CD8-positive, alpha-beta memory T cell (primary cell): ENCODE measurements at regions not wholly inside any gene's neighbourhood (a gene's known extent, or its start where the extent isn't known, plus 50 kb on each side); places are given as distances from the start of the nearest gene placed in this dataset.

ENCODE experiments used
- CTCF ChIA-PET: fragments of 350-600 bp; sonication (Branson Sonifier 250); formaldehyde crosslinking; loops from one replicate; lab custom pipeline; 2021; ENCODE audit warnings: antibody characterized with exemption; lab: Charles Lee
- POLR2A ChIA-PET: fragments of 350-600 bp; sonication (Branson Sonifier 250); formaldehyde crosslinking; loops from one replicate; lab custom pipeline; 2021; ENCODE audit warnings: antibody characterized with exemption; lab: Charles Lee
- DNase-seq, 5 donors: peaks; one replicate each; pipeline versions ENCODE4 v3.0.0 to v3.0.0-alpha.2; 2020 to 2022; ENCODE audit warnings: mixed read lengths in 1 of 5
- H3K27ac ChIP-seq: one replicate; pipeline ENCODE4 v1.7.0; 2013; ENCODE audit warnings: low read depth, mild to moderate bottlenecking, low read length, moderate library complexity
- H3K27me3 ChIP-seq: 2 replicates; pipeline ENCODE4 v1.7.0; 2013; ENCODE audit warnings: low read length, mild to moderate bottlenecking; ENCODE audit not compliant: insufficient read depth, poor library complexity, severe bottlenecking
- H3K36me3 ChIP-seq: 2 replicates; pipeline ENCODE4 v1.7.0; 2013; ENCODE audit warnings: mild to moderate bottlenecking, low read length, moderate library complexity; ENCODE audit not compliant: insufficient read depth
- H3K4me1 ChIP-seq: 2 replicates; pipeline ENCODE4 v1.7.0; 2013; ENCODE audit warnings: mild to moderate bottlenecking, low read length, moderate library complexity; ENCODE audit not compliant: insufficient read depth
- H3K4me3 ChIP-seq: 2 replicates; pipeline ENCODE4 v1.7.0; 2013; ENCODE audit warnings: mild to moderate bottlenecking, low read length
- H3K9me3 ChIP-seq: 2 replicates; pipeline ENCODE4 v1.7.0; 2013; ENCODE audit warnings: mild to moderate bottlenecking, low read length
- H3K27ac Mint-ChIP-seq, 8 donors: one replicate each; pipeline ENCODE4 v1.8.0; 2020 to 2021; ENCODE audit warnings: mixed read lengths in 8 of 8, mild to moderate bottlenecking in 6 of 8, inconsistent platforms in 3 of 8, moderate library complexity in 3 of 8
- H3K27me3 Mint-ChIP-seq, 2 donors: one replicate each; pipeline ENCODE4 v1.8.0; 2020 to 2021; ENCODE audit warnings: mixed read lengths in 2 of 2, mild to moderate bottlenecking in 1 of 2, moderate library complexity in 1 of 2
- H3K36me3 Mint-ChIP-seq, 3 donors: one replicate each; pipeline ENCODE4 v1.8.0; 2020 to 2021; ENCODE audit warnings: mixed read lengths in 3 of 3, inconsistent platforms in 1 of 3, mild to moderate bottlenecking in 1 of 3
- H3K4me1 Mint-ChIP-seq, 3 donors: one replicate each; pipeline ENCODE4 v1.8.0; 2020 to 2021; ENCODE audit warnings: mixed read lengths in 3 of 3, inconsistent platforms in 1 of 3, mild to moderate bottlenecking in 1 of 3
- H3K4me3 Mint-ChIP-seq, 7 donors: one replicate each; pipeline ENCODE4 v1.8.0; 2020 to 2021; ENCODE audit warnings: mixed read lengths in 7 of 7, mild to moderate bottlenecking in 6 of 7, moderate library complexity in 4 of 7, inconsistent platforms in 2 of 7
- H3K9me3 Mint-ChIP-seq, 5 donors: one replicate each; pipeline ENCODE4 v1.8.0; 2020 to 2022; ENCODE audit warnings: mixed read lengths in 5 of 5, mild to moderate bottlenecking in 3 of 5, moderate library complexity in 2 of 5, inconsistent platforms in 1 of 5

- H3K27ac ChIP-seq, result no peak overlapping the region
- no peak for DNase-seq
- no peaks in the 10 kb centered on the region for H3K4me1 Mint-ChIP-seq
- POLR2A ChIA-PET, result no interaction called here
- H3K27ac Mint-ChIP-seq, result no peak overlapping the region
- no peaks in the 10 kb centered on the region for H3K9me3 ChIP-seq
- peaks cover 35 to 39% of the 10 kb centered on the region in 2 donors for H3K27me3 Mint-ChIP-seq
- H3K4me3 ChIP-seq, result no peak overlapping the region
- peaks cover 4% of the 10 kb centered on the region for H3K27me3 ChIP-seq
- no peak overlapping the region for H3K4me3 Mint-ChIP-seq
- H3K36me3 ChIP-seq, result no peaks in the 10 kb centered on the region
- H3K9me3 Mint-ChIP-seq, result peaks cover 0 to 3% (median 0%) of the 10 kb centered on the region in 5 donors
- no peaks in the 10 kb centered on the region for H3K4me1 ChIP-seq
- CTCF ChIA-PET, result no interaction called here
- H3K36me3 Mint-ChIP-seq, result no peaks in the 10 kb centered on the region
Observed at GRCh38 chr22:45077286-45077685, 67.5 kb upstream of the PHF21B start.

- Mint-ChIP-seq H3K4me3 (no peak overlapping the region), H3K36me3 (no peaks in the 10 kb centered on the region), H3K4me1 (no peaks in the 10 kb centered on the region), H3K9me3 (peaks cover 0 to 3% (median 0%) of the 10 kb centered on the region in 5 donors), H3K27ac (no peak overlapping the region), H3K27me3 (peaks cover 31 to 37% of the 10 kb centered on the region in 2 donors)
- no peaks in the 10 kb centered on the region for H3K4me1 ChIP-seq
- no peak overlapping the region for H3K27ac ChIP-seq
- no peak overlapping the region for H3K4me3 ChIP-seq
- H3K9me3 ChIP-seq, result no peaks in the 10 kb centered on the region
- DNase-seq, result no peak
- POLR2A ChIA-PET, result no interaction called here
- peaks cover 4% of the 10 kb centered on the region for H3K27me3 ChIP-seq
- CTCF ChIA-PET, result no interaction called here
- no peaks in the 10 kb centered on the region for H3K36me3 ChIP-seq
Observed at GRCh38 chr22:45077826-45078334, 68.1 kb upstream of the PHF21B start.

- H3K4me1 Mint-ChIP-seq, result no peaks in the 10 kb centered on the region
- CTCF ChIA-PET, result interaction anchor here (1.4 kb wide), 1 partner anchor 14 kb away, joined by 4 read pairs; no protein-coding TSS in a partner anchor
- Histone ChIP-seq H3K4me1 (no peaks in the 10 kb centered on the region), H3K27me3 (no peaks in the 10 kb centered on the region), H3K36me3 (no peaks in the 10 kb centered on the region), H3K27ac (no peak overlapping the region), H3K4me3 (no peak overlapping the region), H3K9me3 (no peaks in the 10 kb centered on the region)
- DNase-seq, result no peak
- POLR2A ChIA-PET, result no interaction called here
- no peak overlapping the region for H3K4me3 Mint-ChIP-seq
- H3K27me3 Mint-ChIP-seq, result peaks cover 29 to 34% of the 10 kb centered on the region in 2 donors
- H3K27ac Mint-ChIP-seq, result no peak overlapping the region
- H3K36me3 Mint-ChIP-seq, result no peaks in the 10 kb centered on the region
- peaks cover 0 to 3% (median 0%) of the 10 kb centered on the region in 5 donors for H3K9me3 Mint-ChIP-seq
Observed at GRCh38 chr22:45082795-45083194, 73.0 kb upstream of the PHF21B start.

- H3K9me3 Mint-ChIP-seq, result peaks cover 0 to 3% (median 0%) of the 10 kb centered on the region in 5 donors
- DNase-seq, result no peak
- Histone ChIP-seq H3K27me3 (no peaks in the 10 kb centered on the region), H3K27ac (no peak overlapping the region), H3K9me3 (no peaks in the 10 kb centered on the region), H3K36me3 (no peaks in the 10 kb centered on the region), H3K4me3 (no peak overlapping the region), H3K4me1 (no peaks in the 10 kb centered on the region)
- H3K36me3 Mint-ChIP-seq, result no peaks in the 10 kb centered on the region
- H3K4me1 Mint-ChIP-seq, result no peaks in the 10 kb centered on the region
- H3K4me3 Mint-ChIP-seq, result no peak overlapping the region
- ChIA-PET CTCF (interaction anchor here (1.2 to 1.4 kb wide), 2 partner anchors 13 to 16 kb away, joined by 3 to 4 read pairs; no protein-coding TSS in a partner anchor), POLR2A (no interaction called here)
- no peak overlapping the region for H3K27ac Mint-ChIP-seq
- H3K27me3 Mint-ChIP-seq, result peaks cover 29 to 34% of the 10 kb centered on the region in 2 donors
Observed at GRCh38 chr22:45083659-45084305, 74.0 kb upstream of the PHF21B start.

- CTCF ChIA-PET, result interaction anchor here (1.2 kb wide), 1 partner anchor 16 kb away, joined by 3 read pairs; no protein-coding TSS in a partner anchor
- POLR2A ChIA-PET, result no interaction called here
Observed at GRCh38 chr22:45084400-45084920, 74.7 kb upstream of the PHF21B start.

GRCh38 chr22:45087802-45088201, 75.9 kb upstream of the NUP50 start:
- no peaks in the 10 kb centered on the region for H3K36me3 Mint-ChIP-seq
- H3K4me3 ChIP-seq, result no peak overlapping the region
- no peaks in the 10 kb centered on the region for H3K27me3 ChIP-seq
- H3K4me1 Mint-ChIP-seq, result no peaks in the 10 kb centered on the region
- no peaks in the 10 kb centered on the region for H3K4me1 ChIP-seq
- ChIA-PET POLR2A (interaction anchor here (0.6 kb wide), 1 partner anchor 108 kb away, joined by 12 read pairs; no protein-coding TSS in a partner anchor), CTCF (interaction anchor here (1.0 kb wide), 1 partner anchor 15 kb away, joined by 3 read pairs; no protein-coding TSS in a partner anchor)
- H3K9me3 ChIP-seq, result no peaks in the 10 kb centered on the region
- H3K27ac Mint-ChIP-seq, result no peak overlapping the region
- DNase-seq, result no peak
- H3K4me3 Mint-ChIP-seq, result no peak overlapping the region
- no peaks in the 10 kb centered on the region for H3K36me3 ChIP-seq
- H3K9me3 Mint-ChIP-seq, result peaks cover 0 to 10% (median 5%) of the 10 kb centered on the region in 5 donors
- peaks cover 18 to 22% of the 10 kb centered on the region in 2 donors for H3K27me3 Mint-ChIP-seq
- no peak overlapping the region for H3K27ac ChIP-seq

More at GRCh38 chr22:45084400-45084920, 74.7 kb upstream of the PHF21B start:
- Histone ChIP-seq H3K4me3 (no peak overlapping the region), H3K36me3 (no peaks in the 10 kb centered on the region), H3K9me3 (no peaks in the 10 kb centered on the region), H3K27me3 (no peaks in the 10 kb centered on the region), H3K4me1 (no peaks in the 10 kb centered on the region), H3K27ac (no peak overlapping the region)
- Mint-ChIP-seq H3K27me3 (peaks cover 27 to 34% of the 10 kb centered on the region in 2 donors), H3K4me1 (no peaks in the 10 kb centered on the region), H3K36me3 (no peaks in the 10 kb centered on the region), H3K27ac (peak overlapping the region in 1 of 8 donors; percentile 68), H3K9me3 (peaks cover 0 to 3% (median 0%) of the 10 kb centered on the region in 5 donors), H3K4me3 (no peak overlapping the region)
- DNase-seq, result no peak

- H3K4me3 Mint-ChIP-seq, result no peak overlapping the region
- POLR2A ChIA-PET, result interaction anchor here (0.6 kb wide), 1 partner anchor 109 kb away, joined by 12 read pairs; no protein-coding TSS in a partner anchor
- H3K36me3 ChIP-seq, result no peaks in the 10 kb centered on the region
- no peak for DNase-seq
- no peaks in the 10 kb centered on the region for H3K4me1 Mint-ChIP-seq
- H3K9me3 ChIP-seq, result no peaks in the 10 kb centered on the region
- H3K4me1 ChIP-seq, result no peaks in the 10 kb centered on the region
- H3K27ac ChIP-seq, result no peak overlapping the region
- CTCF ChIA-PET, result no interaction called here
- no peak overlapping the region for H3K27ac Mint-ChIP-seq
- H3K36me3 Mint-ChIP-seq, result no peaks in the 10 kb centered on the region
- H3K9me3 Mint-ChIP-seq, result peaks cover 0 to 14% (median 5%) of the 10 kb centered on the region in 5 donors
- no peak overlapping the region for H3K4me3 ChIP-seq
- peaks cover 15 to 16% of the 10 kb centered on the region in 2 donors for H3K27me3 Mint-ChIP-seq
- no peaks in the 10 kb centered on the region for H3K27me3 ChIP-seq
Observed at GRCh38 chr22:45088576-45088975, 75.1 kb upstream of the NUP50 start.

GRCh38 chr22:45090497-45090910, 73.2 kb upstream of the NUP50 start:
- POLR2A ChIA-PET, result no interaction called here
- Mint-ChIP-seq H3K27ac (no peak overlapping the region), H3K4me3 (no peak overlapping the region), H3K4me1 (no peaks in the 10 kb centered on the region), H3K27me3 (peaks cover 6 to 11% of the 10 kb centered on the region in 2 donors), H3K36me3 (no peaks in the 10 kb centered on the region), H3K9me3 (peaks cover 0 to 14% (median 5%) of the 10 kb centered on the region in 5 donors)
- no peak for DNase-seq
- no peak overlapping the region for H3K4me3 ChIP-seq
- no peaks in the 10 kb centered on the region for H3K27me3 ChIP-seq
- H3K27ac ChIP-seq, result no peak overlapping the region
- no peaks in the 10 kb centered on the region for H3K4me1 ChIP-seq
- H3K9me3 ChIP-seq, result no peaks in the 10 kb centered on the region
- CTCF ChIA-PET, result no interaction called here
- H3K36me3 ChIP-seq, result no peaks in the 10 kb centered on the region
